Activated CD8-positive, alpha-beta memory T cell treated with anti-CD3 and anti-CD28 coated beads, Interleukin-2, amount 50 U/mL, for 24 hours (primary cell): ENCODE measurements at regions not wholly inside any gene's neighbourhood (a gene's known extent, or its start where the extent isn't known, plus 50 kb on each side); places are given as distances from the start of the nearest gene placed in this dataset.

Experiments
- DNase-seq: peaks from one replicate; pipeline ENCODE4 v3.0.0-alpha.2; 2020; ENCODE audit errors: extremely low read depth

DNA sequence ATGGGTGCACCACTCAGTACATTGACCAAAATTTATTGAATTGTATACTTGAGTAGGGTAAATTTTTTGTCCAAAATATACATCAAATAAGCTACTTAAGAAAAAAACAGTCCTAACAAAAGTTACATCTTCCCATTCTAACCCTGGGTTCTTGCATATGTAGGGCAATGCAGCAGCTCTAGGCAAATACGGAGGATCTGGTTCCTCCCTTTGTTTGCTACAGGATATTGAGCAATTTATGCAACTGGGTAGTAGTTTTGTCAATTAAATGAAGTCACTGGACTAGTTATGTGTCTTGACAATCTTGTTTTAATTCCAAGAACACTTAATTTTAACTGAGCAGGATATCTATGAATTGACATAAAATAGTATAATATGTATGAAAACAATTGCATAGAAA lies 1507.2 kb upstream of the PIK3C3 start:
- DNase-seq: no peak

DNA sequence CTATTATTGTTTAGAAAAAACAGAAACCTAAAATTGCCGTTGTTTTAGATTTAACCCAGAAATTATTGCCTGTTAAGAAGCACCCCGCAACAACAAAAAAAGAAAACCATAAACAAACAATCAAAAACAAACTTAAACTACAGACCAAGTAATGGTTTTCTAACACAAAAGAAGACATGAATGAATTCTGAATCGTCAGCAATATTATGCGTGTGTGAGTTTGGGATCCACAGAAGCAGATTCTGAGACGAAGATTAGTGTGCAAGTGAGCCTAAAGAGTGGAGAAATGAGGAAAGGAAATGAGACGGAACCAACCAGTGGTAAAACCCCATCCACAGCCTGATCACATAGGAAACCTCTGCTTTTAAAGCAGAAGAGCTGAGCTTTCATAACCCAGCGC lies 1514.9 kb upstream of the PIK3C3 start:
- DNase-seq: no peak

DNA sequence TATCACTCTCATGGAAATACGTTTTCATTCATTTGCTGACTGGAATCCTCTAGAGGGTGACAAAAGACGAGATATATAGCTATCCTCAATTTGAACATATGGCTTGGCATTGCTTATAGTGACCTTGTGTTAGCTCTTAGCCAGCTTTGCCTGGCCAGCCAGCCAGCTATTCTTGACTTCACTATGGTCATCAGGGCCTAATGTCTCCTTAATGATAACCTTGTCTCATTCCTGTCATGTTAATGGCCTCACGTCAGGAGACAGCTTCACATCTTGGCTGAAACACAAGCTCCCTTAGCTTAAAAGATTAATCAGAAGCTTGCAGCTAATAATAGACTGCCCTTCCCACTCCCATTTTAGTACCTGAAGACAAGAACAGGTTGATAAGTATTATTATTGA lies 1517.5 kb upstream of the PIK3C3 start:
- DNase-seq: no peak

DNA sequence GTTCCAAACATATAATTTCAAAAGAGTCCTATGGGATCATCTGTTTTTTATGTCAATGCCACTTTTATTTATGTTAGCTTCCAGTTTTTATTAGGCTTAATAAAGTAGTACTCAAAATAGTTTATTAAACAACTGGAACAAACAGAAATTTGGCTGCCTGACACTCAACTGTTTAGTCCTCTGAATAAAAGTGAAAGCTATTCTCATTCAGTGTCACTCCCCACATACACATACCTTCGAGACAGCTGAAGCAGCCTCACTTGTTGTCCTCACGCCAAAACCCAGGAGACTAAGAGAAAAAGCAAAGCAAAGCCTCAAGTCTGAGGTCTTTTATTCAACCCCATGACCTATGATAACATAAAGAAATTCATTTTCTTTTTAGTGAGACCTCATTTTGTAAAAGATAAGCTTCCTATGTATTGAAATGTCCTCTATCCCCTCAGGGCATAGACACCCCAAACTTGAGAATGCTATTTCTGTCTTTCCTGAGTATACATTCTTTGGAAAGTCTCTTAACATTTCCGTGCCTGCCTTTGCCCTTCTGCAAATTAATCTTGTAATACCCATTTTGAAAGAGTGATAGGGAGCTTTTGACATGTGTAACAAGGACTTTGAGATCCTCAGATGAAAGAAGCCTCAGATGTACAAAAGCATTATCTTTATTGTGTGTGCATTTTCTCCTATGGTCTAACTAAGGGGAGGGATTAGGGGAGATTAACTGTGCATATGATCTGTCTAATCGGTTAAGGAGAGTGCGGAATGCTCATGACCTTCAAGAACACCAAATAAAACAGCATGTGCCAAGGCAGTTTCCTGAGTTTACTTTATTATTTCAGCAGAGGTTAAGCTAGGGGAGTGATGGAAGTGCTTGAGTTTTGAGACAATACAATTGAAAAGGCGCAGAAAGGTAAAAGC lies 1523.7 kb upstream of the PIK3C3 start:
- no peak for DNase-seq

DNA sequence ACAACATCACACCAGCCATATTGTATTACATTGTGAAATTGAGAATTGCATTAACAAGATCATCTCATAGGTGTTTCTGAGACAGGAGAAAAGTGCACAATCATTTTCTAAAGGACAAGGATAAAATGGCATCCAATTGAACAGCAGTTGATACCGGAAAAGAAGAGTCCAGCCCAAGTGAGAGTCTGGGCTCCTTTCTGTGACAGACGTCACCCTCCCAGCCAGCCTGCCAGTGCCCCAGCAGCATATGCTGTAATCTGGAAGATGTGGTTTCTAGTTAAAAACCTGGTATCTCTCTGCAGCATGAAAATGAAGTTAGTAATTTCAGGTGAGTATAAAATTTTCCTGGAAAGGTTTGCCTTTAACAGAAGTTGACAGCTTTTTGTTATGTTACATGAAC lies 1531.7 kb upstream of the PIK3C3 start:
- no peak for DNase-seq

DNA sequence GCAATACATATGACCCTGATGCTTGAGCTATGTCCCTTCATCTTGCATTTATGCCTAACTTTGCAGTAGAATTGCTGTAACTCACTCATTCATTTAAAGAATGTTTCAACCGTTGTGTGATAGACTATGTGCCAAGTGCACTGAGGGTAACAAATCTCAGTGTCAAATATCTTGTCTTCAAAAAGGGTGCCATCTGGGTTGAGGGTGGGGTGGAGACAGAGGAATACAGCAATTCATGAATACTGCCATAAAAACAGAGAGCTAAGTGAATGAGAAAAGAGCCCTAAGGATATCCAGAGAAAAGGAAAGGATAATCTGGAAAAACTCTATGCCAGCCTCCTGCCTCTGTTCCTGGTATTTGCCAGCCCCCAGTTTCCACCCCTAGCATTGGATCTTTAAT lies 1534.4 kb upstream of the PIK3C3 start:
- DNase-seq: no peak

DNA sequence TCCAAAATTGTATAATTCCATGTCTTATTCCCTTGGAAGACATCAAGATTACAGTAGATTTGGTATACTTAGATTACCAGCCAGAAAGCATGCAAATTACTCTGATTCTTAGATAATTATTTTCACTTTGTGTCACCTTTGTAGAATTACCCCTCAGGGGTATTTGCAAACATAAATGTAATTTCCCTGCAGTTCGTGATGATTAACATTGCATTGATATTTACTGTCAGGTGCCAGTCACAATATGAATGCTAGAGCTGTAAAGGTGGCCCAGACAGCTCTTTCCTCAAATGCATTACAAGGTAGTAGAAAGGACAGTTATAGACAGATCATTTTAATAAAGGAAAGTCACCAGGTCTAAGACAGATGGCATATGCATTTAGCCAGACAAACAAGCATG lies 1537.5 kb upstream of the PIK3C3 start:
- no peak for DNase-seq

DNA sequence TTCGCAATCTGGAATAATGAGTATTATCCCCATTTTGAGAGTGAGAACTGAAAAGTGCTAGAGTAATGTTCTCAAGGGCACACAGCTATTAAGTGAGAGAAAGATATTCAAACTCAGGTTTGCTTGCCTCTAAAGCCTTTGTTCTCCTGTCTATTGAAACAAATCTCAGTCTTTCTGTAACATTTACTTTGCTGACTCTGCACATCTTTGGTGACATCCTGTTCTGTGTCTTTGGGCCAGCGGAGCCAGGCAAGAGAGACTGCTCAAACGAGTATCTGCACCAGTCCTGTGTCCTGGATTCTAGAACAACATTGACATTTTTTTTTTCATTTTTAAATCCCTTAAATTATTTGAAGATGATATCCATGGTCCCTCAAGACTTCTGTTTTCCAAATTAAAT lies 1539.2 kb upstream of the PIK3C3 start:
- no peak for DNase-seq

DNA sequence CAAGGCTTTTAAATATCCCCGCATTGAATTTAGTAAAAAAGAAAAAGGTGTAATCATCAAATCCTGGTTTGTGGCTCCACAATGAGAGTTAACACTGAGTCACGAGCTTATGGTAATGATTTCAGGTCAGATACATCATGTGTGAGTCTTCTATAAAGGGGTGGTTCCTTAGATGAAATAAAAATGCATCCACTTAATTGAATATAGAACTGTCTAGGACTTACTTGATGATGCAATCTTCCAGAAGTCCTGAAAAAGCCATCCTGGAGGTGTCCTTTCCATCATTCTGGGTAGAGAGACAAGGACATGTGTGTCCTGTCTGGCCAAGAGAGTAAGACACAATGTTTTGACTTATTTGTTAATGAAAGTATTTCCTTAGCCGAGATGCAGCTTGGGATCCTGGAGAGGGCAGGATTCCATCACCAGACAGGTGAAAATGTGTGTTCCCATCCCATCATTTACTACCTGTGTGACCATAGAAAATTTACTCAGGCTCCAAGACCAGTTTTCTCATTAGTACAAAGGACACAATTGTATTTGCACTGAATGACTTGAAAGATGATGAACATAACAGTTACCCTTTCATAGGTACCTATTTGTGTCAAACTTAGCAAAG lies 1539.8 kb upstream of the PIK3C3 start:
- no peak for DNase-seq

DNA sequence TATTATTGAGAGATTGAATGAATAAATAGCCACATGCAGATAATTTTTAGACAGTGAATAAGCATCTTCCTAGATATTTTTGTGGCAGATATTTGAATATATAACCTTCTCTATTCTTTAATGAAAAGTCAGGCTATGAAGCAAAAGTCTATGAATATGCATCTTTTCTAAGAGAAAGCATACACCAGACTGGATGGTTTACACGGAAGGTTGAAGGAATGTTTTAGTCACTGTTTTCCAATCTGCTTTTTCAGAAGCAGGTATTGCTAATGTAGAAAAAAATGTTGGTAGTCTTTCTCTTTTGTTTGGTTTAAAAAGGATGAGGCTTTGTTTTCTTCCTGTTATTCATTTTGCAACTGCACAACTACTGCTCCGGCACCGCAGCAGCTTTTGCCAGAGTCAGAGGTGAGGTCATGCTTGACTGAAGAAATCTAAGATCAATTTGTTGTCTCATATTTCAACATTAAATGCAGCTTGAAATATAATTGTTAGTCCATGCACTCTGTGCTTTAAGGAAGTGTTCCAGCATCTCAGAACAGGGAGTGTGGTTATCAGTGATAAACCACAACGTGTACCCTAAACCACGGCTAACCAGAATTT lies 1540.8 kb upstream of the PIK3C3 start:
- no peak for DNase-seq

DNA sequence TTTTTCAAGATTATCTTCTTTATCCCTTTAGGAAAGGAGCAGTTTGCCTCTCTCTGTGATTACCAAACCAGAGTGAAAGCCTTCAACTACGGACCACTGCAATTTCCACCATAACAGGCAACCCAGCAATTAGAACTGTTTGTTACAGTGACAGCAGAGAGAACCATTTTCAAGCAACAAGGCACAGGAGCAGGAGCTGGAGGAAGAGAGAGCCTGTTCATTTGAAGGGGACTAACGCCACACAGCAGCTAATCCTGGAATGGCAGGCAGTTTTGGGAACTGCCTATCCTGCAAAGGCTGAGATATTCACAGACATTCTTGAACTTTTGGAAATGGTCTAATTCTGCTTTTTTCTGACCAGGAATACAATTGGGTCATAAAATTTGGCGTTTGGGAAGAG lies 1541.9 kb upstream of the PIK3C3 start:
- no peak for DNase-seq

DNA sequence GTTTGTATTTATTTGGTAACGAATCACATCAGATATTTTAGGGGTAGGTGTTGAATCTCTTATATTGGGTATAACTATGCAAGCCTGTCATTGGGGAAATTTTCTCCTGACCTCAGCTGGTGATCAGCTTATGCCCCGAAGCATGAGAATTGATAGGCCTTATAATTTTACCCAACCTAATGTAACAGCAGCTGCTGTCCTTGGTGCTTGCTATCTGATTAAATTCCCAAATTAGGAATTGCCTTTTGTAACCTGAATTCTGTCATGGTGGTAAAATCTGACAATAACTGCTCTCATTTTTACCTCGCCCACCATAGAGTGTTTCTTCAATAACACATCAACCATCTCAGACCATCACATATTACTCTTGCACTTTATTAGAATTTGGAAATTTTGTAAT lies 1542.6 kb upstream of the PIK3C3 start:
- no peak for DNase-seq

DNA sequence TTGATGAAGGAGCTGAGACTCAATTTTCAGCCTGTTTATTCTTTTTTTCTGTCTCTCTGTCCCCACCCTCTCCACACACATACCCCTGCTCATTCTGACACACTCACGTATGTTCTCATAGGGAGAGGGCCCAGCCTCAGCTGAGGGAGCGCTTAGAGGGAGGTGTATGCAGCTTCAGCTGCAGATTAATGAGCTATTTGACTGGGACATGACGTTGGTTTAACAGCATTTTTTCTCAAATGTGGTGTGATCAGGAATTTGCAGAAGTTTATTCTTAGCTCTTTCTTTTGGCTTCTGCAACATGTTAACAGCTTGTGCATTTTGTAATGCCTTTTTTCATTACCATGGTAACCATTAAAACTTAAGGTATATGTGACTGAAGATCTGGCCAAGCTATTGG lies 1547.1 kb upstream of the PIK3C3 start:
- DNase-seq: no peak

DNA sequence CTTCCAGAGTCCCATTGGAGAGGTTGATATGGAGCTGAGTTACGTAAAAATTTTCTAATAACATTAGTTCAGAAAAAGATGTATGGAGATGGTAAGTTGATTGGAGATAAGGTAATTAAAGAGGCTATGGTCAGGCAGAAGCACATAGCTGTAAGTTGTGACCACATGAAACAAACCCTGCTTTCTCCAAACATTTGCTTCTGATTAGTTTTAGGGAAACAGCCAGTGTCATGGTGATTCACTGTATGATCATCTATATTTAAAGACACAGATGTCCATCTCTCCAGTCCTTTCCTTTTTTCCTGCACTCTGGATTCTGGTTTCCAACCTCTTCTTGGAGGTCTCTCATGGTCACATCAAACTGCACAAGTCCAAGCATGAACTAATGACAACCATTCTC lies 1550.8 kb upstream of the PIK3C3 start:
- DNase-seq: no peak

DNA sequence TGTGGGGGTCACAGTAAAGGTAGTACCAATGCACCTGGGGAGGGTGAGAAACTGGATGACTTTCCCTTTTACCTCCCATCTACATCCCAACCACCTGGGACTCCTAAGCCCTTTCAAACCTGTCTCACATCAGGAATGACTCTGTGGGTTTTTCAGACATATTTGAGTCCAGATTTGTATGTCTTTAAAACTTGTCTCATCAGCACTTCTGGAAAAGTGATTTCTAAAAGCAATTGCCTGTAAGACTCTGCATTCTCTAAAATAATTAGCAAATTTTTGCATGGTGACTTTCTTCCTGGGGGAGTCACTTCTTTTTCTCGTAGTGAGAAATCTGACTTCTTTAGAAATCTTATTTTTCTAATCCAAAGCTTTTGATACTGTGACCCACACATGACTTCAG lies 1553.0 kb upstream of the PIK3C3 start:
- no peak for DNase-seq

DNA sequence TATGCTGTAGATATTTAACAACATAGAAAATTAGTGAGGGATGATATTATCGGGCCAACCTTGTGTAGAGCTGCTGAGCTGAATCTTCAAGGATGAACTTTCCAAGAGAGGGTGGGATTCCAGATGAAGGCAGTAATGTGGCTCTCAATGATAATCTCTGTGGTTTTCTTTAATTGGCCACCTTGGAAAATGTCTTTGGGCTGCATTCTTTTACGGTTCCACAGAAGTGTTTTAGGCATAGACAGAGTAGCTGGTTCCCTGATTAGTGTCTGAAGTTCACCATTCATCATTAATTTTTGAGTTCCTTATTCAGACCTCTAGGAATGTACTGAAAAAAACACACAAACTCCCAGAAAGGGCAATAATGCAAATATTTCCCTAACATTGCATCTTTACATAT lies 1566.9 kb upstream of the PIK3C3 start:
- DNase-seq: no peak

DNA sequence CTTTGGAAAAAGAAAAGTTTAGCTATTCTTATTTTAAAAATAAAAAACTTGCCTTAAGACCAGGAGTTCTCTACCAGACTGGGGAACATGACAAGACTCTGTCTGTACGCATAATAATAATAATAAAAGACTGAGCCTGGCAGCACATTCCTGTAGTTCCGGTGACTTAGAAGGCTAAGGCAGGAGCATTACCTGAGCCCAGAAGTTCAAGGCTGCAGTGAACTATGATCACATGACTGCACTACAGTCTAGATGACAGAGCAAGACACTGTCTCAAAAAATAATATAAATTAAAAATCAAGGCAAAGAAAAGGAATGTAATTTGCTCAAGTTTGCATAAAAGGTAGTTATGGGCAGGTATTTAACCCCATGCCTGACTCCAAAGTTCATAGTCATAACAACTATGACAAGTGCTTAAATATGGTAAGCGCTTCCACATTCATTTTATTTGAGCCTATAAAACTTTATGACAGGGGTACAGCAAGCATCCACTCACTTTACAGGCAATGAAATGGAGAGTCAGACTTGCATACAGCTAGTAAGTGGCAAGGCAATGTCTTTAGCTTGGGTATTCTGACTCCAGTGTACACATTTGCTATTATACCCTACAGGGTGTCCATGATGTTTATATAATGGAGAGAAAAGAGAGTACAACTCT lies 1567.8 kb upstream of the PIK3C3 start:
- DNase-seq: no peak

DNA sequence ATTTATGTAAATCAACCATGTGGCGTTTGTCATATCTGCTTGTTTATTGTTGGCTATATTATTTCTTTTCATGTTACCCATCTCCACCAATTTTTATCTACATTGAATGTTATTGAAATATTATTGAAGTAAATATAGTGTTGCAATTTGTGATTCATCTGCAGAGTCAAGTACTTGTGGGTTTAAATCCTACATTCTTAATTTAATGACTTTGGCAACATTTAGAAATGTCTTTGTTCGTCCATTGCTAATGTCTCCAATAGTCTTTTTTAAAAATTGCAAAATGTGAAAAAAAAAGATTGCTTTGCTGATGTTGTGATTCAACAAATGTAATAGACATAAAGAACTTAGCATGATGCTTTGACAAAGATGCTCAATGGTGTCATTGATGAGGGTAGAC lies 1572.8 kb upstream of the PIK3C3 start:
- DNase-seq: no peak

DNA sequence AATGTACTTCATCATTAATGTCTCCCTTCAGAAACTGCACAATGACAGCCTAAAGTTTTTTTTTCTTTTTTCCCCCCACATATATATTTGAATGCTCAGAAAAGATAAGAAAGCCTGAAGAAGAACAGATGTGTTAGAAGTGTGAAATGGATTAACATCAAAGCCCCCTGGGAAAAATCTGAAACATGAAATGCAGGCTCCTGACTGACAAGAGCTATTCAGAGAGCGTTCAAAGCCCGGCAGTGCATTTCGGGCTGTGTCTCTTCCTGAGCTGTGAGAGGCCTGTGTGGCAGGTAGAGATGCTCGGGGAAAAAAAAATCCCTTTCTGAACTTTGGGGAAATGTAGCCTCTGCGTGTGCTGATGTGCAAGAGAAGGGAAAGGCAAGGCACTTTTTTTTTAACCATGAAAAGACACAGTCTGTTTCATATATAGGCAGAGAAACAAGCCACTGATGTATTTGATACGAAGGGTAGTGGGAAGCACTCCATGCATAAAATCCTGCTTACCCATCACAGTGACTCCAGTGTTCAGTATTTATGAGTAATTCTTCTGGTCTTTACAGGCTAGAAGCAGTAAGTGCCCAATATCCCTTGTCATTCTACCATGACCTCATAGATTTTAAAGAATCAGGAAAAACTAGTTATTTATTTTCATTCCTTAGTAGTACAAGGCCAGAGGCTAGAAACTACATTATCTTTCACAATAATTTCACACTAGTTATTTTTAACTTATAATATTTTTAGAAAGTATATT lies 1574.2 kb upstream of the PIK3C3 start:
- no peak for DNase-seq

DNA sequence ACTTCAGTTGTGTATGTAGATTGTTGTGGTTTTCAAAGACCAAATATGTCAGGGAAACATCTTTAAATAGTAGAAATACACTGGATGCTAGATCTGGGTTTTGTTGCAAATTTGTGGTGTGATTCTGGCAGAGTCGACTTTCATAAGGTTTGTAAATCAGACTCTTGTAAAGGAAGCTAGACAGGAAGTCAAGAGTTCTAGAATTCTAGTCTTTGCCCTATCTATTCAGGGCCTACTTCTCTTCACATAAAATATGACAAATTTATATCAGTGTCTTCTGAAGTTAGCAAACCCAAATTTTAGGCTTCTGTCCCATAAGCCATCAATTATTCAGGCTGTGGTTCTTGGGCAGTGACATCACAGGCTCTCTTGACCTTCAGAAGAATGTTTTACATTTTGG lies 1579.2 kb upstream of the PIK3C3 start:
- DNase-seq: no peak

DNA sequence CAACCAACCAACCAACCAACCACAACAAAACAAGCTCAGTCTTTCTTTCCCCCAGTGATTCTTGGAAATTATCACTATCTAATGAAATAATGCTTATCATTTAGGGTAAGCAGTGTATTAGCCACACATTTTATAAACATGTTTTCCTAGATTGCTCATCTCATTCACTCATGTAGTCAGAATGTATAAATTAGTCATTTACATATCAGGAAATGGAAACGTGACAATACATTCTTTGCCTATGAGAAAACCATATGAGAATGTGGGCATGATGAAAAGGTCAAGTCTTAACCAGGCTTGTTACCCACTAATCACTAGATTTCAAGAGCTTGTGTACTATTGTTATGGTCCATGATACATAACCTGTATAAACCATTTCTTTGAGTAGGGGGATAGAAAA lies 1583.4 kb upstream of the PIK3C3 start:
- no peak for DNase-seq

DNA sequence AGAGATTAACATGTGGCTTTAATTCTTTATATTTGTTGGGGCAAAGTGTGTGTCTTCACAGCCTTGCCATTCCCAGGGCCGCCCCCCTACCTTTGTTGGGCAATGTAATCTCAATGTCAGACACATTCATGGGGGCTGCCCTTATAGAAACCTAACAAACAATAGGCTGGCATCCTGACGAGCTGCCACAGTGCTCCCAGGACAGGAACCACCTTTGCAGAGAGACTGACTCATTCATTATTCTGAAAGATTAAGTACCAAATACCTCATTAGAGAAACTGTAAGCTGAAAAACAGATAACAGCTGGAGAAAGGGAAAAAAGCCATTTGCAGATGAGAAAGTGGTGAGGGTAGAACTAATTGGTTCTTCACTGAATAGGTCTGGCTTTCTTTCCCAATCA lies 1587.5 kb upstream of the PIK3C3 start:
- no peak for DNase-seq
